Pancreas (tissue), 10 donors: ENCODE measurements at regions not wholly inside any gene's neighbourhood (a gene's known extent, or its start where the extent isn't known, plus 50 kb on each side); places are given as distances from the start of the nearest gene placed in this dataset.
"Not testable (repeated sequence)": the region's sequence is repeated elsewhere in the genome, so short reads cannot be mapped to it uniquely, and the experiment has no call there.

ENCODE experiments used
- ATAC-seq, 4 donors: fragments of 200-7000 bp; cut with Tn5 transposase; one replicate each; pipeline versions ENCODE4 v1.8.0 to v1.9.1; 2020; ENCODE audit warnings: mild to moderate bottlenecking in 4 of 4, moderate library complexity in 4 of 4
- DNase-seq, 6 donors: peaks; one replicate each; pipeline ENCODE4 v3.0.0-alpha.2; 2020
- FAIRE-seq: peaks from 2 replicates; lab custom pipeline; 2012; peaks lifted over from hg19 to GRCh38; lab: Jason Lieb, UNC
- H3K27ac ChIP-seq, 4 donors: fragments of 200-600 bp; sonication (generic); 1 replicate in 3 of 4; 2 replicates in 1 of 4; pipeline versions ENCODE4 v1.5.0 to v1.8.0; 2020
- H3K27me3 ChIP-seq, 4 donors: fragments of 200-600 bp; one replicate each; pipeline ENCODE4 v1.8.0; 2021
- H3K36me3 ChIP-seq, 3 donors: fragments of 200-600 bp; sonication (generic) in 1 of 3; one replicate each; pipeline versions ENCODE4 v1.5.0 to v1.8.0; 2020 to 2021
- H3K4me1 ChIP-seq, 3 donors: fragments of 200-600 bp; one replicate each; pipeline ENCODE4 v1.8.0; 2021
- H3K4me3 ChIP-seq, 4 donors: fragments of 200-600 bp; sonication (generic) in 2 of 4; one replicate each; pipeline versions ENCODE4 v1.5.0 to v1.8.0; 2020 to 2021
- H3K9me3 ChIP-seq, 4 donors: fragments of 200-600 bp; one replicate each; pipeline ENCODE4 v1.8.0; 2021
- WGBS, 2 donors: extraction: QIAGEN DNeasy Blood & Tissue Kit; methylation state at CpG; one replicate each; pipeline ENCODE4 v1.1.7; 2013; 5-methylcytosine and 5-hydroxymethylcytosine counted together
- intact Hi-C, 3 donors: fragments of 100-400 bp; cut with DNase I; formaldehyde crosslinking; loops; one replicate each; pipeline versions ENCODE4 v1.11.1 to v1.14.2; 2022
- TF ChIP-seq, protein P1 (sequence below), 4 donors: fragments of 200-600 bp; sonication (generic) in 3 of 4; IDR thresholded peaks; one replicate each; pipeline versions ENCODE4 v1.5.0 to v1.8.0; 2021; ENCODE audit warnings: antibody characterized with exemption in 4 of 4
- donor health status: healthy with polysubstance abuse.
- donor health status: DM: no; HTN: no; CAD: no; lungs with moderate emphysema.
- donor health status: DM: no; HTN: no; CAD: no.
- donor health status: control.
- donor health status: control.
- donor health status: Bipolar disorder and iron deficiency.
- donor health status: DM: yes; HTN: yes; CAD: no.
- donor health status: DM: no; HTN: no; CAD: no.
- donor health status: DM: no; HTN: no; CAD: no.
- donor health status: DM: yes; HTN: yes; CAD: no.

GRCh38 chr10:43843321-43844101, 194.8 kb upstream of the ZNF32 start:
- H3K27ac ChIP-seq: no peak overlapping the region
- FAIRE-seq (no peak), ATAC-seq (peak in 2 of 4 donors; percentile 25 to 44)

DNA sequence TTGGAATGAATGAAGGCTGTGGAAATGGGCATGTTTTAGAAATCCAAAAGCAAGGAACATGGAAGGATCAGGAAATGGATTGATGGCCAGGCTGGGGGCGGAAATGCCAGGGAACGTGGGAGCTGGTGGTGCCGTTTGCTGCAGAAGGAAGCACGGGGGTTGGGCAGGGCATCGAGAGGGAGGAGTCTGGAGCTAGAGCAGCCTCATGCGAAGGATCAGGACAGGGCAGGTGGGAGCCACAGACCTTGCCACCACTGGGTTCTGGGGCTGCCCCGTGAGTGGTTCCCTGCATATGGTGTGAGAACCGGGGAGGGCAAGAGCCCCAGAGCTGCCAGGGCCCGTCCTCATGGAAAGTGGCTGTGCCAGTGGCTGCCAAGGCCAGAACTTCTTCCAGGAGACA, 193.8 kb upstream of the ZNF32 start:
- WGBS, 2 donors: 85 to 86% methylated on average over 9 of the region's 9 CpGs
- Histone ChIP-seq H3K9me3 (no peaks in the 10 kb centered on the region), H3K4me1 (no peaks in the 10 kb centered on the region), H3K4me3 (no peak overlapping the region), H3K36me3 (no peaks in the 10 kb centered on the region), H3K27ac (no peak overlapping the region), H3K27me3 (no peaks in the 10 kb centered on the region)
- no peak for DNase-seq
- ATAC-seq: no peak
- no peak for FAIRE-seq
- TF ChIP-seq, protein P1, sequence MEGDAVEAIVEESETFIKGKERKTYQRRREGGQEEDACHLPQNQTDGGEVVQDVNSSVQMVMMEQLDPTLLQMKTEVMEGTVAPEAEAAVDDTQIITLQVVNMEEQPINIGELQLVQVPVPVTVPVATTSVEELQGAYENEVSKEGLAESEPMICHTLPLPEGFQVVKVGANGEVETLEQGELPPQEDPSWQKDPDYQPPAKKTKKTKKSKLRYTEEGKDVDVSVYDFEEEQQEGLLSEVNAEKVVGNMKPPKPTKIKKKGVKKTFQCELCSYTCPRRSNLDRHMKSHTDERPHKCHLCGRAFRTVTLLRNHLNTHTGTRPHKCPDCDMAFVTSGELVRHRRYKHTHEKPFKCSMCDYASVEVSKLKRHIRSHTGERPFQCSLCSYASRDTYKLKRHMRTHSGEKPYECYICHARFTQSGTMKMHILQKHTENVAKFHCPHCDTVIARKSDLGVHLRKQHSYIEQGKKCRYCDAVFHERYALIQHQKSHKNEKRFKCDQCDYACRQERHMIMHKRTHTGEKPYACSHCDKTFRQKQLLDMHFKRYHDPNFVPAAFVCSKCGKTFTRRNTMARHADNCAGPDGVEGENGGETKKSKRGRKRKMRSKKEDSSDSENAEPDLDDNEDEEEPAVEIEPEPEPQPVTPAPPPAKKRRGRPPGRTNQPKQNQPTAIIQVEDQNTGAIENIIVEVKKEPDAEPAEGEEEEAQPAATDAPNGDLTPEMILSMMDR (IDR thresholded peaks at IDR 0.05): no peak
- intact Hi-C loops: no loop called here

More at GRCh38 chr10:43843321-43844101, 194.8 kb upstream of the ZNF32 start:
- Histone ChIP-seq H3K27me3 (no peaks in the 10 kb centered on the region), H3K9me3 (no peaks in the 10 kb centered on the region), H3K4me3 (no peak overlapping the region), H3K36me3 (no peaks in the 10 kb centered on the region), H3K4me1 (no peaks in the 10 kb centered on the region)
- intact Hi-C loops: no loop called here
- 83 to 84% methylated on average over 9 of the region's 9 CpGs for WGBS, 2 donors
- DNase-seq: no peak
- TF ChIP-seq, protein P1 (IDR thresholded peaks at IDR 0.05): no peak

GRCh38 chr10:43842072-43842471, 193.4 kb upstream of the ZNF32 start:
- WGBS, 2 donors: 72 to 78% methylated on average over 6 of the region's 6 CpGs
- Histone ChIP-seq H3K4me3 (no peak overlapping the region), H3K36me3 (no peaks in the 10 kb centered on the region), H3K27ac (no peak overlapping the region), H3K27me3 (no peaks in the 10 kb centered on the region), H3K4me1 (no peaks in the 10 kb centered on the region), H3K9me3 (no peaks in the 10 kb centered on the region)
- no peak for ATAC-seq
- TF ChIP-seq, protein P1 (IDR thresholded peaks at IDR 0.05): no peak
- intact Hi-C loops: no loop called here
- FAIRE-seq: no peak
- DNase-seq: no peak

GRCh38 chr10:43839973-43840372, 191.3 kb upstream of the ZNF32 start:
- FAIRE-seq: no peak
- no peak for ATAC-seq
- no peaks in the 10 kb centered on the region for H3K9me3 ChIP-seq
- H3K27ac ChIP-seq: no peak overlapping the region
- intact Hi-C loops: no loop called here
- WGBS, 2 donors: 61 to 67% methylated on average over 3 of the region's 3 CpGs
- H3K36me3 ChIP-seq: no peaks in the 10 kb centered on the region
- no peak overlapping the region for H3K4me3 ChIP-seq
- no peak for DNase-seq
- no peaks in the 10 kb centered on the region for H3K4me1 ChIP-seq
- TF ChIP-seq, protein P1 (IDR thresholded peaks at IDR 0.05): no peak
- H3K27me3 ChIP-seq: no peaks in the 10 kb centered on the region

GRCh38 chr10:43834751-43835150, 186.1 kb upstream of the ZNF32 start:
- 73 to 75% methylated on average over 2 of the region's 2 CpGs for WGBS, 2 donors
- H3K9me3 ChIP-seq, H3K4me1 ChIP-seq, FAIRE-seq, H3K4me3 ChIP-seq, intact Hi-C loops, H3K36me3 ChIP-seq, H3K27me3 ChIP-seq, DNase-seq, ATAC-seq, H3K27ac ChIP-seq: not testable (repeated sequence)
